Heart left ventricle (tissue), 16 donors: ENCODE measurements at regions not wholly inside any gene's neighbourhood (a gene's known extent, or its start where the extent isn't known, plus 50 kb on each side); places are given as distances from the start of the nearest gene placed in this dataset.

Source experiments
- ATAC-seq, 4 donors: fragments of 200-7000 bp; cut with Tn5 transposase; one replicate each; pipeline ENCODE4 v1.9.1; 2020 to 2022; ENCODE audit warnings: moderate library complexity in 4 of 4, mild to moderate bottlenecking in 3 of 4, moderate number of reproducible peaks in 1 of 4
- DNase-seq, 5 donors: peaks; one replicate each; pipeline ENCODE4 v3.0.0-alpha.2; 2020
- H3K27ac ChIP-seq, 12 donors: fragments of 200-600 bp; sonication (generic) in 4 of 12; one replicate each; pipeline versions ENCODE4 v1.5.0 to v1.8.0; 2016 to 2022; ENCODE audit warnings: mild to moderate bottlenecking in 2 of 12
- H3K27me3 ChIP-seq, 9 donors: fragments of 200-600 bp; sonication (generic) in 2 of 9; one replicate each; pipeline versions ENCODE4 v1.5.1 to v1.8.0; 2016 to 2022; ENCODE audit warnings: mild to moderate bottlenecking in 3 of 9
- H3K36me3 ChIP-seq, 9 donors: fragments of 200-600 bp; sonication (generic) in 2 of 9; one replicate each; pipeline versions ENCODE4 v1.5.0 to v1.8.0; 2018 to 2022; ENCODE audit warnings: mild to moderate bottlenecking in 2 of 9
- H3K4me1 ChIP-seq, 12 donors: fragments of 200-600 bp; sonication (generic) in 4 of 12; one replicate each; pipeline versions ENCODE4 v1.5.0 to v1.8.0; 2016 to 2022; ENCODE audit warnings: mild to moderate bottlenecking in 3 of 12
- H3K4me3 ChIP-seq, 12 donors: fragments of 200-600 bp; sonication (generic) in 4 of 12; one replicate each; pipeline versions ENCODE4 v1.5.0 to v1.8.0; 2017 to 2022; ENCODE audit warnings: mild to moderate bottlenecking in 9 of 12, moderate library complexity in 4 of 12
- H3K9me3 ChIP-seq, 12 donors: fragments of 200-600 bp; sonication (generic) in 4 of 12; one replicate each; pipeline versions ENCODE4 v1.5.0 to v1.8.0; 2016 to 2022; ENCODE audit warnings: mild to moderate bottlenecking in 1 of 12
- CTCF ChIP-seq, 12 donors: fragments of 200-600 bp; sonication (generic) in 4 of 12; IDR thresholded peaks; one replicate each; pipeline versions ENCODE4 v1.5.0 to v1.8.0; 2018 to 2022; ENCODE audit warnings: antibody characterized with exemption in 12 of 12, mild to moderate bottlenecking in 5 of 12
- POLR2A ChIP-seq, 2 donors: fragments of 450-650 bp; IDR thresholded peaks; one replicate each; pipeline ENCODE4 v1.6.1; 2017; ENCODE audit warnings: antibody characterized with exemption in 2 of 2, mild to moderate bottlenecking in 2 of 2, moderate library complexity in 2 of 2
- WGBS, 4 donors: extraction: QIAGEN DNeasy Blood & Tissue Kit in 2 of 4; methylation state at CpG; one replicate each; pipeline versions ENCODE4 v1.1.5 to v1.1.7; 2013 to 2018; 5-methylcytosine and 5-hydroxymethylcytosine counted together
- intact Hi-C, 10 donors: fragments of 100-400 bp; cut with DNase I; formaldehyde crosslinking; loops; one replicate each; pipeline versions ENCODE4 v1.11.1 to v1.14.2; 2022
- donor health status: ischemic (EF 13 %, LVEDD 7.1; RV severe dilation, severe dysfunction).
- donor health status: healthy with polysubstance abuse.
- donor health status: DM: no; HTN: yes; CAD: no.
- donor health status: DM: no; HTN: no; CAD: no.
- donor health status: ischemic (EF 25% LVEDD 6.9; RV normal size, moderate dysfunction).
- donor health status: ischemic (EF 25% LVEDD 5.7; RV mildly dilated, moderate dysfunction).
- donor health status: healthy.
- donor health status: DM: yes; HTN: yes; CAD: no.
- donor health status: ischemic (EF 35%, LVEDD 5.7; RV mildly dilated, moderate dysfunction).
- donor health status: nonischemic (EF 11% LVEDD 7.7; RV severe dilation, severe dysfunction).
- donor health status: DM: yes; HTN: yes; CAD: no.
- donor health status: PGD.
- donor health status: ischemic (EF 29% LVEDD 5.4; RV normal size, mild dysfunction).
- donor health status: nonischemic (EF 23%, LVEDD 6.1; RV moderate dilation, normal function).

DNA sequence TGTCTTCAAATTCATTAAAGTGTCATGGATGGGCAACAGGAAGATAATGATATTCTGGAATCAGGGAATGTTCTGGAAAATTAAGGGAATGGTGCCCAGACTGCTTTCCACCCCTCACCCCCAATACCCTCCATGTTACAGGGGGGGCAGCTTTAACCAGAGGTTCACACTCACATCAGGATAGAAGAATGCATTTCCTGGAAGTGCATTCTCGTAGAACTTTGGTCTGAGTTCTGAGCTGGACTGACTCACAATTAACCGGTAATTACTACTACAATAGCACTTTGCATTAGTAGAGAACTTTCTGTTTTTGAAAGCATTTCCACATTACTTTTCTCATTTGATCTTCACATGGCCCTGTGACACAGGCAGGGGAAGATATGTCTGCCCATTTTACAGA is 52.5 kb upstream of the SHISA3 start:
- ATAC-seq (no peak), DNase-seq (no peak)
- Histone ChIP-seq H3K27me3 (no peaks in the 10 kb centered on the region), H3K4me3 (no peak overlapping the region), H3K9me3 (no peaks in the 10 kb centered on the region), H3K4me1 (peaks cover 0 to 18% (median 7%) of the 10 kb centered on the region in 12 donors), H3K27ac (no peak overlapping the region), H3K36me3 (no peaks in the 10 kb centered on the region)
- WGBS, 4 donors = 67 to 82% (median 78%) methylated on average over 2 of the region's 2 CpGs
- no peak for TF ChIP-seq CTCF (IDR thresholded peaks at IDR 0.05)
- TF ChIP-seq POLR2A (IDR thresholded peaks at IDR 0.05) = no peak
- intact Hi-C loops = no loop called here

DNA sequence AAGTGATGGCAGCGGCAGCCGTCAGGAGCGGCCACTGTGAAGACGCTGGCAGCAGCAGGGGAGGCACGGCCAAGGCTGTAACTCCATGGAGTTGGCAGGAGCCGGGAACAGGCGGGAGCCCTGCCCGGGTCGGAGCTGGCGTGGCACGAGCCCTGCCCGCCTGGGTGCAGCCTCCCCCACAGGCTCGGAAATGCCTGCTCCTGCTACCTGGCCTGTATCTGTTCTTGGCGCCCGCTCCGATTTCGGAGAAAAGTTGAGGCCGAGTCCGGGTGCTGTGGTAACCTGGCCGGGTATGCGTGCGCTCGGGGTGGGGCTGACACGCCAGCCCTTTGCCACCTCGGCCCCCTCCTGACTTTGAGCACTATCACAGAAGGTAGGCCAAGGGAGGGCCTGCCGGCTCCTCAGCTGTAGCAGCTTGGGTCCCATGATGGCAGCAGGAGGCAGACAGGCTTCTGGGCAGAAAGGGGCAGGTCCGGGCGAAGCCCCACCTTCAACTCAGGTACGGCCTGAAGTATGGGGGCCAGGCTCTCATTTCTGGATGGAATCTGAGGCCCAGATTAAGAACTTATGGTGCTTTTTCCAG is 51.2 kb upstream of the SHISA3 start:
- TF ChIP-seq CTCF (IDR thresholded peaks at IDR 0.05) = no peak
- no peak for TF ChIP-seq POLR2A (IDR thresholded peaks at IDR 0.05)
- H3K27me3 ChIP-seq = no peaks in the 10 kb centered on the region
- H3K27ac ChIP-seq = no peak overlapping the region
- DNase-seq (no peak), ATAC-seq (no peak)
- intact Hi-C loops = no loop called here
- H3K4me1 ChIP-seq = peaks cover 0 to 6% (median 2%) of the 10 kb centered on the region in 12 donors
- 92 to 96% (median 94%) methylated on average over 26 to 29 of the region's 29 CpGs for WGBS, 4 donors
- H3K36me3 ChIP-seq = no peaks in the 10 kb centered on the region
- no peaks in the 10 kb centered on the region for H3K9me3 ChIP-seq
- no peak overlapping the region for H3K4me3 ChIP-seq

- Histone ChIP-seq H3K4me3 (no peak overlapping the region), H3K9me3 (no peaks in the 10 kb centered on the region), H3K36me3 (no peaks in the 10 kb centered on the region), H3K27ac (no peak overlapping the region), H3K27me3 (no peaks in the 10 kb centered on the region), H3K4me1 (peaks cover 0 to 6% (median 2%) of the 10 kb centered on the region in 12 donors)
- 89 to 95% (median 93%) methylated on average over 7 to 10 of the region's 10 CpGs for WGBS, 4 donors
- ATAC-seq = peak in 2 of 4 donors; percentile 38 to 49
- DNase-seq = peak in 1 of 5 donors; percentile 26
- TF ChIP-seq POLR2A (IDR thresholded peaks at IDR 0.05) = no peak
- no peak for TF ChIP-seq CTCF (IDR thresholded peaks at IDR 0.05)
- intact Hi-C loops = no loop called here
These were observed 50.2 kb upstream of the SHISA3 start for GRCh38 chr4:42347076-42347475.
